ENCODE measurements at regions not wholly inside any gene's neighbourhood (a gene's known extent, or its start where the extent isn't known, plus 50 kb on each side); places are given as distances from the start of the nearest gene placed in this dataset.

- TF ChIP-seq CTCF (IDR thresholded peaks at IDR 0.05; ENCODE audit: borderline replicate concordance, control extremely low read depth, extremely low read depth, insufficient read depth, missing control alignments): no peak
- in situ Hi-C loops (cut with MboI; ENCODE audit: low sequenced_read_pairs, unreplicated experiment): no loop called here
- no peak for DNase-seq (ENCODE audit: low spot score)
These were observed 1620.1 kb downstream of the BRINP3 start for GRCh38 chr1:188857526-188858087.

- no peak for DNase-seq (ENCODE audit: low spot score)
- no peak for TF ChIP-seq CTCF (IDR thresholded peaks at IDR 0.05; ENCODE audit: borderline replicate concordance, control extremely low read depth, extremely low read depth, insufficient read depth, missing control alignments)
- in situ Hi-C loops (cut with MboI; ENCODE audit: low sequenced_read_pairs, unreplicated experiment): no loop called here
These were observed 1610.0 kb downstream of the BRINP3 start for GRCh38 chr1:188867614-188868013.

- TF ChIP-seq CTCF (IDR thresholded peaks at IDR 0.05; ENCODE audit: borderline replicate concordance, control extremely low read depth, extremely low read depth, insufficient read depth, missing control alignments): no peak
- DNase-seq (ENCODE audit: low spot score): no peak
- in situ Hi-C loops (cut with MboI; ENCODE audit: low sequenced_read_pairs, unreplicated experiment): no loop called here
These were observed 1606.5 kb downstream of the BRINP3 start for GRCh38 chr1:188871164-188871563.

GRCh38 chr1:188872376-188872775 is 1605.3 kb downstream of the BRINP3 start:
- TF ChIP-seq CTCF (IDR thresholded peaks at IDR 0.05; ENCODE audit: borderline replicate concordance, control extremely low read depth, extremely low read depth, insufficient read depth, missing control alignments): no peak
- no peak for DNase-seq (ENCODE audit: low spot score)
- in situ Hi-C loops (cut with MboI; ENCODE audit: low sequenced_read_pairs, unreplicated experiment): no loop called here

- DNase-seq (ENCODE audit: low spot score): no peak
- in situ Hi-C loops (cut with MboI; ENCODE audit: low sequenced_read_pairs, unreplicated experiment): no loop called here
- TF ChIP-seq CTCF (IDR thresholded peaks at IDR 0.05; ENCODE audit: borderline replicate concordance, control extremely low read depth, extremely low read depth, insufficient read depth, missing control alignments): no peak
These were observed 1600.0 kb downstream of the BRINP3 start for GRCh38 chr1:188877668-188878067.

- in situ Hi-C loops (cut with MboI; ENCODE audit: low sequenced_read_pairs, unreplicated experiment): no loop called here
- TF ChIP-seq CTCF (IDR thresholded peaks at IDR 0.05; ENCODE audit: borderline replicate concordance, control extremely low read depth, extremely low read depth, insufficient read depth, missing control alignments): no peak
- no peak for DNase-seq (ENCODE audit: low spot score)
These were observed 1589.3 kb downstream of the BRINP3 start for GRCh38 chr1:188888386-188888785.

- in situ Hi-C loops (cut with MboI; ENCODE audit: low sequenced_read_pairs, unreplicated experiment): no loop called here
- no peak for TF ChIP-seq CTCF (IDR thresholded peaks at IDR 0.05; ENCODE audit: borderline replicate concordance, control extremely low read depth, extremely low read depth, insufficient read depth, missing control alignments)
- no peak for DNase-seq (ENCODE audit: low spot score)
These were observed 1588.5 kb downstream of the BRINP3 start for GRCh38 chr1:188889166-188889565.

Measured in GM13976 (cell line).